H4 (cell line): ENCODE measurements at regions not wholly inside any gene's neighbourhood (a gene's known extent, or its start where the extent isn't known, plus 50 kb on each side); places are given as distances from the start of the nearest gene placed in this dataset.
A peak's percentile ranks its signal among the peaks of the same experiment; 100 is the strongest.

Experiments
- DNase-seq: peaks from one replicate; pipeline ENCODE4 v3.0.0-alpha.2; 2015; ENCODE audit warnings: low spot score

DNA sequence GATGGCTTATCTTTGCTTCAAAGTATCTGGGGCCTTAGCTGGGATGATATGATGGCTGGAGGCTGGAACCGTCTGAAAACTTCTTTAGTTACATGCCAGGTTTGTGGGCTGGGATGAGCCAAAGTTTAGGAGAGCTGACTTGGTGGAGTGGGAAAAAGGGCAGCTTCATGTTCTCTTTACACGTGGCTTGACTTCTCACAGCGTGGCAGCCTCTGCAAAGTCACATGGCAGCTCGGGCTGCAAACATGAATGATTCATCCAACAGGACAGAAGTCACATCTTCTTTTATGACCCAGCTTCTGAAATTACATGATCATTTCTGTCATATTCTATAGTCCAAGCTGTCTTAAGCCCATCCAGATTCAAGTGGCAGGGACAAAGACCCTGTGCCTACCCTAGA is 176.0 kb downstream of the OLFM4 start:
- DNase-seq: no peak

GRCh38 chr13:53206455-53206854 is 177.8 kb downstream of the OLFM4 start:
- no peak for DNase-seq

DNA sequence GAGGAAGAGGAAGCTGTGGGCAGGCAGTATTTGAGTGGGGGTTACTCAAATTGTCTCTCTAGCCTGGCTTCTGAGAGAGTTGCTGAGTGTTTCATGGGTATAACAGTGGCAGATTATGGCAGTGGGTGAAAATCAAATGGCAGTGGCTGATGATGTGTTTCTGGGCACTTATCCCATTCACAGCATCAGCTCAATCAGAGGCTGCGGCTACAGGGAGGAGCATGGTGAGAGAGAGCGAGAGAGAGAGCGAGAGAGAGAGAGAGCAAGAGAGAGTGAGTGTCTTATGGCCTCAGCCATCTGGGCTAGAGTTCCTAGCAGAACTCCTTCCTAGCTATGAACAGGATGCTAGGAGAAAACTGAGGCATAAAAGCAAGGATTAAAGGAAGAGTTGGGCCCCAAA is 178.9 kb downstream of the OLFM4 start:
- DNase-seq: no peak

- DNase-seq: no peak
Observed at GRCh38 chr13:53214433-53214832, 185.8 kb downstream of the OLFM4 start.

- no peak for DNase-seq
Observed at GRCh38 chr13:53215563-53215962, 186.9 kb downstream of the OLFM4 start.

DNA sequence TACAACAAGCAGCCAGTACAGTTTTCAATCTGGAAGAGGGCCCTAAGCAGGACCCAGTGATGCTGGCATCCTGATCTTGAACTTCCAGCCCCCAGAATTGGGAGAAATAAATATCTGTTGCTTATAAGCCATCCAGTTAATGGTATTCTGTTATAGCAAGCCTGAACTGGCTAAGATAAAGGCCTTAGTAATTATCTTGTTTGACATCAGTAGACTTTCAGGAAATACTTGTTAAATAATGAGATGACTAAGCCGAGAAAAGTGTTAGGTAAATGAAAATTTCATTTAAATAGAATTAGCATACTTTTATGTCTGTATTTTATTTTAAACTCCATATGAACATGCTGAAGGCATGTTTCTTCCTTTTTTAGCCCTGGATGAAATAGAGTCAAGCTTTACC is 188.2 kb downstream of the OLFM4 start:
- DNase-seq: no peak

GRCh38 chr13:53217194-53217593 is 188.6 kb downstream of the OLFM4 start:
- DNase-seq: no peak

- DNase-seq: no peak
Observed at GRCh38 chr13:53220038-53220437, 191.4 kb downstream of the OLFM4 start.

- DNase-seq: no peak
Observed at GRCh38 chr13:53237696-53238095, 209.1 kb downstream of the OLFM4 start.

DNA sequence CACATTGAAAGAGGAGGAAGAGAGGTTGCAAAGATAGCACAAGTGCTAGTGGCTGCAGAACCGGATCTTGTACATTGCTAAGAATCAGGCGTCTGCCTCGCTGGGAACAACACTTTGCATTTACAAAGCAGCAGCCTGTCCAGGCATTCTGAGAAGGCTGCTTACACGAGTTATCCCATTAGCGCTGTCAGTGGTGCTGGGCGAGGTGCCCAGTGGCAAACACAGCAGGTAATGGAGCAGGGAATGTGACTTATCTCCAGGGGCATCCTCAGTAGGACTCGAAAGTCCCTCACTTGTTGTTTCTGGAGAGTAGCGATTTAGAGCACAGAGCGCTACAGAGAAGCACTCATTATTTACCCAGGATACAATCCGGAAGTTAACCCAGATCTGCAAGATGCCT is 209.6 kb downstream of the OLFM4 start:
- DNase-seq: no peak

- DNase-seq: no peak
Observed at GRCh38 chr13:53240401-53241025, 211.9 kb downstream of the OLFM4 start.

DNA sequence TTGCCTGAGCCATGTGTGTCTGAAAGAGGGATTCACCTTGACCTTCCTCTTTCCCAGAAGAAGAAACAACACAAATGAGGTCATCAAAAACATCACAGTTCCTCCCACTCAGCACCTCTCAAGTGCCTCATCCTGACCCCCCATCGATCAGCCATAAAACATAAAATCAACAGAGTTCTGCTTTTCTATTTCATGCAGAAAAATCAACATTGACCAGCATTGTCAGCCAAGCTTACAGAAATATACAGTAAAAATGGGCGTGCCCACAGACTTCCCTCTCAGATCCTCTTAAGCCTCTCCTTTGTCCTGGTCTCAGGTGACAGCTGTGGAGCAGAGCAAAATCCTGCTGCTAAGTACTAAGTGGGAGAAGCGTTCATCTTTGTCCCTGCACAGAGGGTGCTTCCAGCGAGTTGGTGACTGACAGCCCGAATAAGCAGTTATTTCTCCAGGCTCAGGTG is 213.3 kb downstream of the OLFM4 start:
- no peak for DNase-seq

DNA sequence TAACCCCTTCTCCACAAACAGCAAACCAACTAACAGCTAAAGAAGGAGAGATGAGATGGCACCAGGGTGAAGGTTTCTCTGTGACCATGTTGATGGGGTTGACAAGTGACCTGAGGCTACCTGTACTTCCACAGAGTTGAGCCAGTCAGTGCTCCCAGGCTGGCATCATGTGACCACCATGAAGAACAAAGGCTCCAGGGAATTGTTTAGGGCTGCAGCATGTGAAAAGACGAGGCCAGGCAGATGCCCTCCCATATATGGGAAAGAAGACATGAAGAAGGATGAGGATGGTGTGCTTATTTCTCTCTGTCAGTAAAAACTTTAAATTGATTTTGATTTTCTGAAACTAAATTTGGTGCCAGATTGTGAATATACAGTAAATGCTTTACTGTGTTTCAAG is 220.6 kb downstream of the OLFM4 start:
- DNase-seq: no peak

GRCh38 chr13:53250272-53250875 is 221.8 kb downstream of the OLFM4 start:
- DNase-seq: peak; percentile 53

- DNase-seq: no peak
Observed at GRCh38 chr13:53250977-53251376, 222.4 kb downstream of the OLFM4 start.

DNA sequence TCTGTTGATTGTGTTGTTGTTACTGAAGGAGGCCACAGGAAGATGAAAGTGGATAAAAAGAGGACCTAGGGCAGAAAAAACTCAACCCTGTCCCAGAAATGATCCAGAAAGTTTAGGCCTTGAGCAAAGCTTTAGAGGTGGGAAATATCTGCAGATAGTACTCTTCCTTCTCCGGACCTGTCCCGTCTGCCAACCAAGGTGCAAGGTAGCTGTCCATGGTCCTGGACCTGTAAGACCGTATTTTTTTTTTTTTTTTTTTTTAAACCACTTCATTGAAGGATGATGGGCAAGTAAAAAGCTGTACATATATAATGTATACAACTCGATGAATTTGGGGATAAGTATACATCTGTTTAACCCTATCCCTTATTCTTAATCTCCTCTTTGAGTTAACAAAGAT is 225.9 kb downstream of the OLFM4 start:
- no peak for DNase-seq

DNA sequence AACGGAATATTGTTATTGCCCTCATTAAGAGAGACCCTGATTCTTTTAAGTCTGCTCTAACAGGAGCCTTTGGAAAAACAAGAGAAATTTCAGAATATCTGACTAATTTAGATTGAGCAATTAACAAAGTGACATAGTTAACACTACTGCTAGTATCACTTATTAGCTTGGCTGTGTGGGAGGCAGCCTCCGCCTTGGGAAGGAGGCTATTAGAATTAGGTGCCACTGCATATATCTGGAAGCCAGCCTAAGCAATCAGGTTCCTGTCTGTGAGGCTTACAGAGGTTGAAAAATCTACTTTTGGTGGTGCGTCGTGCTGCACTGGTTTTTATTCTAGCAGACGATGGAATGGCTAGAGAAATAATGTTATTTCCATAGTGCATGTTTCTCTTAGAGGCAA is 227.2 kb downstream of the OLFM4 start:
- no peak for DNase-seq

- DNase-seq: no peak
Observed at GRCh38 chr13:53260594-53260993, 232.0 kb downstream of the OLFM4 start.

DNA sequence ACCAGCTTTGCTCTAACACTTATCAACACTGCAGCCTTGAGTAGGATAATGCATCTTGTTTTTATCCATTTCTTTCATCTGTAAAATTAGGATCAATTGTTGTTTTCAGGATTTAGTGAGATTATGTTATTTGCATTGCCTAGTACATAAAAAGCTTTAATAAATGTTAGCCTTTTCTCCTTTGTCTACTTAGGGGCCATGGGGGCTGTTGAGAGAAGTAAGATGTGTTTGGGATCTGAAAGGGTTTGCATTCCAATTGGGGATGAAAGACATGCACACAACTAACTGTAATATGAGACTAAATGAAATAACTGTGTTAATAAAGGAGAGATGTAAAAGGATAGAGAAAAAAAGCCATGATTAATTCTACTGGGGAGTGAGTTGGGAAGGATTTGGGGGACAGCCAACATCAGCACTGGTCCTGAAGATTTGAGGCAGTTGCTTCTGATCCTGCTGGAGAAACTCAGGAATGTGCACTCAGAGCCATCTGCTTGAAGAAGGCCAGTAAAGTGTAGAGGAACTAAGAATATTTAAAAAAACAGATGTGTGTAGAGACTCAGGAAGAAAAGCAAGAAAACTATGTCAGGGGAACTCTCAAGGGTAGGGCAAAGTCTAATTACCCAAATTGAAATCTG is 236.3 kb downstream of the OLFM4 start:
- no peak for DNase-seq

DNA sequence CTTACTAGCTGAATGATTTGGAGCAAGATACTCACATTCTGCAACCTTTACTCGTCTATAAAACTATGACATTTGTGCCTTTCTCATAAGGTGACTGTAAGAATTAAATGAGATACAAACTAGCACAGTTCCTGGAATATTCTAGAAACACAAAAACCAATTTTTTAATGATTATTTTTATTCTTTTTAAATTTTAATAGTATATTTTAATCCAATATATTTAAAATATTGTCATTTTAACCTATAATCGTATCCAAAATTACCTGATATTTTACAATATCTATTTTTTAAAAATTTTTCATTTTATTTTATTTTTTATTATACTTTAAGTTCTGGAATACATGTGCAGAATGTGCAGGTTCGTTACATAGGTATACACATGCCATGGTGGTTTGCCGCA is 238.1 kb downstream of the OLFM4 start:
- DNase-seq: no peak

DNA sequence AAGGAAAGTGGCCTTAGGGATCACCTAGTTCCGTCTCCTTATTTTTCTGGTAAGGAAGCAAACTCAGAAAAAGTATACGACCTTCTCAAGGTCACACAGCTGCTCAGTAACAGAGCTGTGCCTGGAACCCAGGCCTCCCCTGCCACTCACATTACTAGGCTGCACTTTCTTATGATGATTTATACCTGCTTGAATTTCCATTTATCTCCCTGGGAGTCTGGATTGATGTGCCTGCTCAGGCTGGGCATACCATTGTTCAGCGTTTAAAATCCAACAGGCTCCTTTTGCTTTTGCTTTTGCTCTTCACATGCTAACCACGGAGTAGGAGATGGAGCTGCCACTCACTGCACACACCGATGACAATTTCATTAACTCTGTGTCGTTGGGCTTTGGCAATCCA is 241.0 kb downstream of the OLFM4 start:
- no peak for DNase-seq

GRCh38 chr13:53272873-53273272 is 244.3 kb downstream of the OLFM4 start:
- no peak for DNase-seq

GRCh38 chr13:53276265-53276664 is 247.7 kb downstream of the OLFM4 start:
- no peak for DNase-seq

GRCh38 chr13:53281677-53282076 is 253.1 kb downstream of the OLFM4 start:
- DNase-seq: no peak
